ENCODE measurements at regions not wholly inside any gene's neighbourhood (a gene's known extent, or its start where the extent isn't known, plus 50 kb on each side); places are given as distances from the start of the nearest gene placed in this dataset.
"Not testable (repeated sequence)": the region's sequence is repeated elsewhere in the genome, so short reads cannot be mapped to it uniquely, and the experiment has no call there.

- no peak for DNase-seq (ENCODE audit: low read depth in 2 of 2)
Observed at GRCh38 chr20:2203436-2203835, 92.4 kb upstream of the TGM3 start.

DNA sequence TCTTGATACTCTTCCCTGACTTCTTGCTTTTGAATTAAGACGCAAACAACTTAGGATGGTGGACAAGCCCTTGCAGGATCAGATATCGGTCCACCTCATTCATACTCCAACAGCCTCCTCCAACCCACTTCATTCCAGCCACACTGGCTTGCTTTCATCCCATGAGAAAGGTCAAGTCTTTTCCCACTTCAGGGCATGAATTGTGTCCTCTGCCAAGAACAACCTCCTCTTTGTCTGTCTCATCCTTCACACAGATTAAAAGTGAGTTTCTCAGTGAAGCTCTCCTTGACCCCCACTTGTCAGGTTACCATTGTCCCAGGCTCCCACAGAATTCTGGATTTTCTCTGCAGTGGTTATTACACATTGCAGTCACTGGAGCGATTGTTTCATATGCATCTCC, 91.8 kb upstream of the TGM3 start:
- DNase-seq (ENCODE audit: low read depth in 2 of 2), result no peak

DNA sequence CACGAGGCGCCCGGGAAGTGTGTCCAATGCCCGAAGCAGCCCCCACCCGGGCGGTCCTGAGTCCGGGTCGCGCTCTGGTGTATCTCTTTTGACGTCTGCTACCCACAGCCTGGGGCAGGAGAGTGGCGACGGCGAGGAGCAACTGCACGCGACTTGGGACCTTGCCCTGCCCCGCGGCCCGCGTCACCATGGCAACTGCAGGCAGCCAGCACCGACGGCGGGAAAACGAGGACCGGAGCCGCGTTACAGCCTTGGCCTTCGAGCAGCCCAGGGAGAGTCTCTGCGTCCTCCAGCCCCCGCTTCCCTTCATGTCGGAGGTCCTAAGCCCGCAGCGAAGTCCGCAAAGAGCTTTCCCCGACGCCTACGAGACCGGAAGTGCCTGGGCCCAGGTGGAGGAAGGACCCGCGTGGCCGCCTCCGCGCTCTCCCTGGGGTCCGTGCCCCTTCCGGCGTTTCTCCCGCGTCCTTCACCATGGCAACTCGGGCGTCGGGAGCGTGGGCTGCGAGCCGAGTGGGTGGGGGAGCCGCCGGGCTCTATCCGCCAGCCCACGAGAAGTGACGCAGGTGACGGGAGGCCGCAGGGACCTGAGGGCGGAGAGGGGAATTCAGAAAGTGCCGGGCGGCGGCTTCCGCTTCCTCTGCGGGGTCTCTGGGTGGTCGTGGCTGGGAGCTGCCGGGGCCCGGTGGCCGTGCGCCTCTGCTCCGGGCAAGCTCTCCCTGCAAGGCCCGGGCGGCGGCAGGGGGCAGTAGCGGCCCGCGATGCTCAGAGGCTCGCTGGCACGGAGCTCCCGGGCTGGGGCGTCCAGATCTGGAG, 88.6 kb upstream of the TGM3 start:
- peak; percentile 48 to 64 for DNase-seq (ENCODE audit: low read depth in 2 of 2)

- DNase-seq (ENCODE audit: low read depth in 2 of 2), result no peak
Observed at GRCh38 chr20:2207770-2208097, 88.1 kb upstream of the TGM3 start.

DNA sequence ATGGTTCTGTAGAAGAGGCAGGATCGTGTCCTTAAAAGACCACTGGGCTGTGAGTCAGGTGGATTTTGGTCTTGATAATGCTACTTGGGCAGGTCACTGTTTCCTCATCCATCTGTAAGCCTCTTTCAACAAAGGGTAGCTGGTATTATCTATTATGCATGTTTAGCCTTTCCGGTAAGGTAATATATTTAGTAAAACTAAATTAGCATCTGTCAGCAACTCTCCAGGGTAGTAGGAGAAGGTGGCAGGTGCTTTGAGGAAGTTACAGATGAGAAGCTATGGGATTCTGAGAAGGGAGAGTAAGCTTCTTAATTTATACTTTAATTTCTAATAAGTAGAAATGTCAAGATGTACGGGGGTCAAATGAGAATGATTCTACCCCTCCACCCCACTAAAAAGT, 86.9 kb upstream of the TGM3 start:
- no peak for DNase-seq (ENCODE audit: low read depth in 2 of 2)

- no peak for DNase-seq (ENCODE audit: low read depth in 2 of 2)
Observed at GRCh38 chr20:2210646-2211552, 84.9 kb upstream of the TGM3 start.

DNA sequence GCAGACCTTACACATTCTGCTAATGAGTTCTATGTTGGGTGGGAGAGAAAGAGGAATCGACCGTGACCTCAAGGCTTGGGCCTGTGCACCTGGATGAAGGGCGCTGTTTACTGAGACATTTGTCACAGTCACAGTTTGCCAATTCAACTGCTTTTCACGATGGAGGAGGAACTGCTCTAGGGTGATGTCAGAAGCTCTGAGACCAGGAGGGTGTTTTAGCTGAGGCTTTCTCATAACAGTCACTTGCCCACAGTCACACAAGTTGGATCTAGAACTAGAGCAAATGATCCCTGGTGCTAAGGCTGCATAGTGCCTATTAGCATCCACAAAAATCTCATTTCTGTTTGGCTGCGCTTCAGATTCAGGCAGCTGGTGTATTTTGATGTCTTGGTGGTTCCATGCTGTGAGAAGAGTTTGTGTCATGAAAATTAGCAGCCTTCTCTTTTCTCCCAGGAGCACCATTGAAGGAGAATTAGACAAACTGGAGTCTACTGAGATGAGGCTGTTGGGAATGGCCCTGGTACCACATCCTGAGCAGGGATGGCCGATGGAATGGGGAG, 83.3 kb upstream of the TGM3 start:
- no peak for DNase-seq (ENCODE audit: low read depth in 2 of 2)

DNA sequence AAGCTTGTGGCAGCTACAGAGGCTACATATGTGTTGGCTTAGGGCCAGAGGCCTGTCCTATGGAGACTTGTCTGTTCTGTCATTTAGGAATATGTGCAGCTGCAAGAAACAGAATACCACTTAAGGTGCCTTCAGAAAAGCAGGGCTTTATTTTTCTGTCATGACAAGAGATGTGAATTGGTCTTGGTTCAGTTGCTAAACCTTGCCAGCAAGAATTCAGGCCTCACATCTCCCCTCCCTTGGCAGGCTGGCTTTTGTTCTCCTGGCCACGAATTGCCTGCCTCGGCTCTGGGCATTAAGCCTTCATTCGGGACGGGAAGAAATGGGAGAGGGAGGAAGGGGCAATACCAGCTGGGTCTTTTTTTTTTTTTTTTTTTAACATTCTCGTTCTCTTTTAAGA, 82.4 kb upstream of the TGM3 start:
- DNase-seq (ENCODE audit: low read depth in 2 of 2), result no peak

DNA sequence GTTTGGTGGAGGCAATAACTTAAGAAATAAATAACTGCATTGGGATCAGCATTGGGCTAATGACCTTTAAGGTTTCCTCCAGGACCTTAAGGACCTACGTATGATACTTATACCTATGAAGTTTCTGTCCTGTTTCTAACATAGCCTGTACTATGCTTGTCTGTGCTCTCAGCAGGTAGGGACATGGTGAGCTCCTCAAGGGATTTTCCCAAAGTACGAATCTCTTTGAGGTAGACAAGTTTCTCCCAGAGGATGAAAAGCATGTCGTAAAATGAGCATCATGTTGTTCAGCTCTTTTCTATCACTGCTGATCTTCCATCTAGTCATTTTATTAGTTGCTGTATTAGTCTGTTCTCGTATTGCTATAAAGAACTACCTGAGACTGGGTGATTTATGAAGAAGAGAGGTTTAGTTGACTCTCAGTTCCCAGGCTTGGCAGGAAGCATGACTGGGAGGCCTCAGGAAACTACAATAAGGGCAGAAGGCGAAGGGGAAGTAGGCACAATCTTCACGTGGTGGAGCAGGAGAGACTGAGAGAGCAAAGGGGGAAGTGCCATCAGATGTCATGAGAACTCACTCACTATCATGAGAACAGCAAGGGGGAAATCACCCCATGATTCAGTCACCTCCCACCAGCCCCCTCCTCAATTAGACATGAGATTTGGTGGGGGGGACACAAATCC, 77.8 kb upstream of the TGM3 start:
- DNase-seq (ENCODE audit: low read depth in 2 of 2), result no peak

DNA sequence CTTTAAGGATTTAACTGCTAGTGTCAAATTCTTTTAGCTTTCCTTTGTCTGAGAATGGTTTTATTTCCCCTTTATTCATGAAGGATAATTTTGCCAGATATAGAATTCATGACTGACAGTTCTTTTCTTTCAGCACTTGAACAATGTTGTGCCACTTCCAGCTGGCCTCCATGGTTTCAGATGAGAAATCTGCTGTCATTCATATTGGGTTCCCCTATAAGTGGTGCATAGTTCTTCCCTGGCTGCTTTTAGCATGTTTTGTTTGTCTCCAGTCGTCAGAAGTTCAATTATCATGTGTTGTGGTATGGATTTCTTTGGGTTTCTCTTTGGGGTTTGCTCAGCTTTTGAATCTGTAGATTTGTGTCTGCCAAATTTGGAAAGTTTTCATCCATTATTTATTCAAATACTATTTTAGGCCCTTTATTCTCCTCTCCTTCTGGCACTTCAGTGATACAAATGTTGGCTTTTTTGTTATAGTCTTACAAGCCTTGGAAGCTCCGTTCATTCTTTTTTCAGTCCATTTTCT, 76.3 kb upstream of the TGM3 start:
- DNase-seq (ENCODE audit: low read depth in 2 of 2), result no peak

DNA sequence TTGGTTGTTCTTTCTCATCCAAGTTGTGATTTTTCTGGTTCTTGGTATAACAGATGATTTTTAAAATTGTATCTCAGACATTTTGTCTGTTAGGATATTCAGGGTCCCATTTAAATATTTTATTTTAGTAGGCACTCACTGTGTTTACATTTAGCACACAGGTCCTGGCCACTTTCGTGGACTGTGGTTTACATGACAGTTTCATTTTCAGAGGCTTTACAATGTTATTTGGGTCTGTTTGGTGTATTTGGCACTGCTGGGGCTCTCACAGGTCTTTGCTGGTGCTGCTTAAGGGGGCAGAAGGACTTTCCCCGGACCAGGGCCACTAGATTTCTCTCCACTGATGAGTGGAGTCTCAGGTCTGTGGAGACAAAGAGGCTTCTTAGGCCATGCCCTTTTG, 75.5 kb upstream of the TGM3 start:
- no peak for DNase-seq (ENCODE audit: low read depth in 2 of 2)

DNA sequence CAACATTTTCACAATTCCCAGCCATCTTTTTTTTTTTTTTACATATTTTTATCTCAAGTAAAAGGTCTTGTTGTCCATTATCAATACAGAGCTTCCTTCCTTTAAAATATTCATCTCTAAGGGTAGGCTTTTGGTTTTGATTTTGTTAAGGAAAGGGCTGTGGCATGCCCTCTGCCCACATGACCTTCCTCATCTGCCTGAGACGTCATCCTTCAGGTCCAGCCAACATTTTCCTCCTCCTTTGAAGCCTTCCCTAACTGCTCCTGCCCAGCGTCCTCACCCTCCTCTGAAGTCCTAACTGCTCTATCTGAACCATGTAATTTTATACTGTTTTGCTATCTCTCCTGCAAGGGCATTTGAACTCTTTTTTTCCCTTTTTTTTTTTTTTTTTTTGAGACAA, 73.9 kb upstream of the TGM3 start:
- DNase-seq (ENCODE audit: low read depth in 2 of 2), result no peak

- no peak for DNase-seq (ENCODE audit: low read depth in 2 of 2)
Observed at GRCh38 chr20:2223558-2224367, 72.0 kb upstream of the TGM3 start.

GRCh38 chr20:2224368-2224639, 71.5 kb upstream of the TGM3 start:
- DNase-seq (ENCODE audit: low read depth in 2 of 2), result no peak

GRCh38 chr20:2227285-2227684, 68.5 kb upstream of the TGM3 start:
- not testable (repeated sequence) for DNase-seq (ENCODE audit: low read depth in 2 of 2)

DNA sequence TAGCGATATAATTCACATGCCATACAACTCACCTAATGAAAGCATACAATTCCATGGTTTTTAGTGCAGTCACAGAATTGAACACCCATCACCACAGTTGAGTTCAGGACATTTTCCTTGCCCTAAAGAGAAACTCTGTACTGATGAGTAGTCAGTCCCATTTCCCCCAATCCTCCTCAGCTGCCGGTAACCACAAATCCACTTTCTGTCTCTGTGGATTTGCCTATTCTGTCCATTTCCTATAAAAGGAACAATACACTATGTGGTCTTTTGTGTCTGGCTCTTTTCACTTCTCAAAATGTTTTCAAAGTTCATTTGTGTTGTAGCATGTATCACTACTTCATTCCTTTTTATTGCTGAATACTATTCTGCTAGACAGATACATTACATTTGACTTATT, 67.9 kb upstream of the TGM3 start:
- no peak for DNase-seq (ENCODE audit: low read depth in 2 of 2)

GRCh38 chr20:2228926-2229325, 66.9 kb upstream of the TGM3 start:
- DNase-seq (ENCODE audit: low read depth in 2 of 2), result no peak

DNA sequence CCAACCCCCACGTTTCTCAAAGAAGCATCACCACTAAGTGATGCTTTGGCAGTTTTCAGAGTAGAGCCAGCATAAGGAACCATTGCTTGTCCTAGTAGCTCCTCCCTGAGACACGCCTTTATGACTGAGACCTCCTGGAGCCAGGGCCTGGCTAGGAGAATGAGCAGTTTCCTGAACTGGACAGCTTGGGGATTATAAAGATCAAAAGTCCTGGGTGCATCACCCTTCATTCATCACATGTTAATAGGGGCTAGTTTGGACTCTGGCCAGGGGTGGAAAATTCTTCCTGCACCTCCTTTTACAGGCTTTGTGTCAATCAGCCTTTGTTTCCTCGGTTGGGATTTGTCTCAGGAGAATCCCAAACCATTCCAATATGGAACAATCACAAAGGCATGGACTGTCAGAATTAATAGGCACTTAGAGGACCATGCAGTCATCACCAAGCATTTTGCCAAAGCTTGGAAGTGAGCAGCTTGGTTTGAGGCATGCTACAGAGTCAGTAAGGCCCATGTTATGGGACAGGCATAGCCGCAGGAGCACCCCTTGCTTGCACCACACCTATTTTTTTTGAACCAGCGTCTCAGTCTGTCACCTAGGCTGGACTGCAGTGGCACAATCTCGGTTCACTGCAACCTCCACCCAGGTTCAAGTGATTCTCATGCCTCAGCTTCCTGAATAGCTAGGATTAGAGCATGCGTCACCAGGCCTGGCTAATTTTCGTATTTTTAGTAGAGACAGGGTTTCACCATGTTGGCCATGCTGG, 64.9 kb upstream of the TGM3 start:
- no peak for DNase-seq (ENCODE audit: low read depth in 2 of 2)

GRCh38 chr20:2231701-2232100, 64.1 kb upstream of the TGM3 start:
- no peak for DNase-seq (ENCODE audit: low read depth in 2 of 2)

DNA sequence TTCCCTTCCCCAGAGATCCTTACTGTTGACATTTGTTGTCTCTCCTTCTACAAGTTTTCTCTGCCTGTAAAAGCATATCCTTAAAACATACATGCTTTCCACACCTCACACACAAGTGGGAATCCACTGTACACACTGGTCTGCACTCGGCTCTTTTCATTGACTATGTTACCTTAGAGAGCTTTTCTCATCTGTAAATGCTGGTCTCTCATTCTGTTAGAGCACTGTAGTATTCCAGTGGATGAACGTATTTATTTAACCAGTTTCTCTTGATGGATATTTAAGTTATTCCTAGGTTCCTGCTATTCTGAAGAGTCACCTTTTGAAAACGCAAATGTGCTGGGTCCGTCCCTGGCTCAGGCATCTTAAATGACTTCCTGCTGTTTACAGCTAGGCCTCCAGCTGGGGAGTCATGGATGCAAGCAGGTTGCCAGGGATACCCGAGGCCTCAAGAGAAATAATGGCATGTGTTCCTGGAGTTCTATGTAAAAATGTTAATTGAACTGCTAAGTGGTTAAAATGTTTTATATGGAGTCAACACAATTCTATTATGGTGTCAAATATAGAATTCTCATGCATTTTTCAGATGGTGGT, 61.1 kb upstream of the TGM3 start:
- DNase-seq (ENCODE audit: low read depth in 2 of 2), result no peak

Measured in activated CD4-positive, alpha-beta T cell treated with anti-CD3 and anti-CD28 coated beads for 24 hours (primary cell).